IMR-90 (cell line): ENCODE measurements at regions not wholly inside any gene's neighbourhood (a gene's known extent, or its start where the extent isn't known, plus 50 kb on each side); places are given as distances from the start of the nearest gene placed in this dataset.

Experiments
- ATAC-seq: fragments of 200-7000 bp; cut with Tn5 transposase; 2 replicates; pipeline ENCODE4 v1.9.1; 2020; ENCODE audit warnings: low read depth, mild to moderate bottlenecking, moderate library complexity
- BruUV-seq: library from RNA; stranded (reverse); fragments of 400-500 nt; replicated peaks from 2 replicates; lab custom pipeline; 2021; lab: Mats Ljungman, UMichigan
- CTCF ChIA-PET: fragments of 300-600 bp; formaldehyde crosslinking; extraction: SDS; loops from one replicate; lab custom pipeline; 2021; ENCODE audit warnings: antibody characterized with exemption; lab: Yijun Ruan, JAX
- POLR2A ChIA-PET: fragments of 300-600 bp; sonication (Branson Sonifier 250); formaldehyde crosslinking; loops from one replicate; lab custom pipeline; 2022; ENCODE audit warnings: antibody characterized with exemption; ENCODE audit not compliant: unreplicated experiment; lab: Charles Lee
- DNase-seq: peaks from one replicate; pipeline ENCODE4 v3.0.0; 2013
- H2AFZ ChIP-seq: replicated peaks from 2 replicates; pipeline ENCODE3; 2013; ENCODE audit warnings: low read length, mild to moderate bottlenecking; ENCODE audit not compliant: poor library complexity
- H2AK5ac ChIP-seq: 2 replicates; pipeline ENCODE4 v1.6.1; 2013; ENCODE audit warnings: low read depth, low read length, inconsistent platforms
- H2AK9ac ChIP-seq: replicated peaks from 2 replicates; pipeline ENCODE3; 2013; ENCODE audit warnings: mild to moderate bottlenecking, low read depth, low read length, moderate library complexity; ENCODE audit not compliant: poor library complexity
- H2BK120ac ChIP-seq: 2 replicates; pipeline ENCODE4 v1.6.1; 2013; ENCODE audit warnings: low read depth, low read length, inconsistent platforms
- H2BK15ac ChIP-seq: 3 replicates; pipeline ENCODE4 v1.6.1; 2013; ENCODE audit warnings: low read depth, low read length, inconsistent platforms
- H2BK20ac ChIP-seq: 2 replicates; pipeline ENCODE4 v1.6.1; 2013; ENCODE audit warnings: low read depth, mild to moderate bottlenecking, inconsistent platforms, low read length, moderate library complexity
- H2BK5ac ChIP-seq: 2 replicates; pipeline ENCODE4 v1.6.1; 2013; ENCODE audit warnings: mild to moderate bottlenecking, low read depth, low read length, inconsistent platforms; ENCODE audit not compliant: poor library complexity, severe bottlenecking
- H3K14ac ChIP-seq: replicated peaks from 2 replicates; pipeline ENCODE4 v1.6.1; 2013; ENCODE audit warnings: low read depth, low read length, inconsistent platforms
- H3K18ac ChIP-seq: 2 replicates; pipeline ENCODE4 v1.6.1; 2013; ENCODE audit warnings: low read depth, low read length, control low read depth
- H3K23ac ChIP-seq: 2 replicates; pipeline ENCODE4 v1.6.1; 2013; ENCODE audit warnings: low read depth, low read length, inconsistent platforms
- H3K27ac ChIP-seq: 2 replicates; pipeline ENCODE4 v1.5.1; 2013; ENCODE audit warnings: mild to moderate bottlenecking, control low read depth, low read length; ENCODE audit not compliant: insufficient read depth
- H3K27me3 ChIP-seq: 2 replicates; pipeline ENCODE4 v1.6.1; 2013; ENCODE audit warnings: low read length; ENCODE audit not compliant: control insufficient read depth, insufficient read depth
- H3K36me3 ChIP-seq: 2 replicates; pipeline ENCODE4 v1.6.1; 2013; ENCODE audit warnings: low read length, mixed read lengths; ENCODE audit not compliant: control insufficient read depth, insufficient read depth
- H3K4ac ChIP-seq: 2 replicates; pipeline ENCODE4 v1.6.1; 2013; ENCODE audit warnings: low read depth, low read length, inconsistent platforms
- H3K4me1 ChIP-seq: 2 replicates; pipeline ENCODE4 v1.6.1; 2013; ENCODE audit warnings: low read length, mixed read lengths; ENCODE audit not compliant: control insufficient read depth, insufficient read depth
- H3K4me2 ChIP-seq: 2 replicates; pipeline ENCODE4 v1.6.1; 2013; ENCODE audit warnings: low read depth, mild to moderate bottlenecking, control low read depth, low read length, moderate library complexity
- H3K4me3 ChIP-seq: 2 replicates; pipeline ENCODE4 v1.5.1; 2013; ENCODE audit warnings: low read depth, mild to moderate bottlenecking, control low read depth, low read length, moderate library complexity; ENCODE audit not compliant: insufficient read depth
- H3K56ac ChIP-seq: 2 replicates; pipeline ENCODE4 v1.6.1; 2013; ENCODE audit warnings: low read length, inconsistent platforms; ENCODE audit not compliant: insufficient read depth; ENCODE audit errors: extremely low read depth
- H3K79me1 ChIP-seq, 2 experiments: 2 replicates each; pipeline ENCODE4 v1.6.1; 2013; ENCODE audit warnings: low read length in 2 of 2, inconsistent platforms in 1 of 2, low read depth in 1 of 2
- H3K9ac ChIP-seq: 2 replicates; pipeline ENCODE4 v1.6.1; 2013; ENCODE audit warnings: low read depth, low read length, control low read depth
- H3K9me1 ChIP-seq: 2 replicates; pipeline ENCODE4 v1.6.1; 2013; ENCODE audit warnings: low read length, inconsistent platforms; ENCODE audit not compliant: insufficient read depth
- H3K9me3 ChIP-seq: 2 replicates; pipeline ENCODE4 v1.6.1; 2013; ENCODE audit warnings: low read length; ENCODE audit not compliant: control insufficient read depth, insufficient read depth
- H4K20me1 ChIP-seq: 2 replicates; pipeline ENCODE4 v1.6.1; 2013; ENCODE audit warnings: low read length, inconsistent platforms; ENCODE audit not compliant: insufficient read depth
- H4K5ac ChIP-seq: 2 replicates; pipeline ENCODE4 v1.6.1; 2013; ENCODE audit warnings: mild to moderate bottlenecking, low read depth, low read length, control low read depth
- H4K8ac ChIP-seq, 2 experiments: 2 replicates each; pipeline ENCODE4 v1.6.1; 2013; ENCODE audit warnings: low read depth in 2 of 2, low read length in 2 of 2, control low read depth in 1 of 2, inconsistent platforms in 1 of 2
- H4K91ac ChIP-seq: 2 replicates; pipeline ENCODE4 v1.6.1; 2013; ENCODE audit warnings: low read depth, low read length, inconsistent platforms; ENCODE audit not compliant: insufficient read depth
- BHLHE40 ChIP-seq: fragments of 150-350 bp; IDR thresholded peaks from 2 replicates; pipeline ENCODE4 v1.6.1; 2016; ENCODE audit warnings: mild to moderate bottlenecking, low read depth, low read length
- CHD1 ChIP-seq: IDR thresholded peaks from 2 replicates; pipeline ENCODE4 v1.6.1; 2012; ENCODE audit warnings: low read depth, low read length, improper control_type of control experiment
- FOS ChIP-seq: fragments of 150-350 bp; IDR thresholded peaks from 2 replicates; pipeline ENCODE4 v1.6.1; 2016; ENCODE audit warnings: low read depth, low read length
- MAFK ChIP-seq: IDR thresholded peaks from 2 replicates; pipeline ENCODE4 v1.6.1; 2012; ENCODE audit warnings: low read depth, low read length, improper control_type of control experiment
- MAZ ChIP-seq: IDR thresholded peaks from 2 replicates; pipeline ENCODE4 v1.6.1; 2012; ENCODE audit warnings: low read depth, mild to moderate bottlenecking, low read length, improper control_type of control experiment, moderate library complexity, borderline replicate concordance
- MXI1 ChIP-seq: IDR thresholded peaks from 2 replicates; pipeline ENCODE4 v1.6.1; 2012; ENCODE audit warnings: low read depth, mild to moderate bottlenecking, low read length, moderate library complexity, borderline replicate concordance
- NFE2L2 ChIP-seq: fragments of 150-350 bp; IDR thresholded peaks from 2 replicates; pipeline ENCODE4 v1.6.1; 2016; ENCODE audit warnings: low read depth, mild to moderate bottlenecking, low read length
- RAD21 ChIP-seq: IDR thresholded peaks from 2 replicates; pipeline ENCODE4 v1.6.1; 2012; ENCODE audit warnings: low read length, improper control_type of control experiment
- RFX5 ChIP-seq: IDR thresholded peaks from 2 replicates; pipeline ENCODE4 v1.8.0; 2012; ENCODE audit warnings: low read depth, mild to moderate bottlenecking, low read length, moderate library complexity
- SMC3 ChIP-seq: fragments of 150-350 bp; IDR thresholded peaks from 2 replicates; pipeline ENCODE4 v1.6.1; 2016; ENCODE audit warnings: low read depth, mild to moderate bottlenecking, antibody characterized with exemption, low read length, moderate library complexity
- USF2 ChIP-seq: fragments of 150-350 bp; IDR thresholded peaks from 2 replicates; pipeline ENCODE4 v1.6.1; 2017; ENCODE audit warnings: mild to moderate bottlenecking, antibody characterized with exemption, low read length, low read depth
- WGBS, 2 experiments: methylation state at CpG; one replicate each; pipeline versions ENCODE4 v1.1.5 to v1.1.7; 2013; ENCODE audit warnings: missing lambda C conversion rate in 2 of 2; ENCODE audit not compliant: insufficient read length in 1 of 2; ENCODE audit errors: extremely low coverage in 2 of 2; 5-methylcytosine and 5-hydroxymethylcytosine counted together
- dilution Hi-C: fragments of 300-500 bp; cut with HindIII; formaldehyde crosslinking; loops from one replicate; pipeline ENCODE4 v1.14.3; 2018; ENCODE audit warnings: low sequenced_read_pairs; ENCODE audit not compliant: unreplicated experiment
- in situ Hi-C: fragments of 300-500 bp; cut with MboI; formaldehyde crosslinking; loops from 3 replicates; pipeline ENCODE4 v1.14.3; 2019; ENCODE audit warnings: low sequenced_read_pairs, inconsistent platforms, mixed read lengths
- intact Hi-C: fragments of 100-400 bp; cut with micrococcal nuclease; formaldehyde crosslinking; loops from 2 replicates; pipeline ENCODE4 v1.10.0; 2022

DNA sequence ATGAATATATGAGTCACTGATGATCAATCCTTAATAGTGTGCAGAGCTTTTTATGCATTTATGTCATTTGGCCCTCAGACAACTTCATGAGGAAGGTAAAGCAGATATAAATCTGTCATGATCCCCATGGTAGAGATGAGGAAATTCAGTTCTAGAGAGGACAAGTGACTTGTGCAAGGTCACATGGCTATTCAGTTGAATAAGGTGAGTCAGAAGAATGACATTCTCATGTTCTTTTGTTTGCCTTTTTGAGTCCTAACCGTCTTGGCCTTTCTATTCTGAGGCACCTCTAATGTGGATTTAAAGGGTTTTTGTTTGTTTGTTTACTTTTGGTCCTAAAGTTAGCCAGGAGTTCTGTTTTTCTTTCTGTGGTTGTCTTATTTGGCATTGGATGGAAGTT, 116.2 kb upstream of the ELAC2 start:
- Histone ChIP-seq H2BK20ac (no peak overlapping the region), H3K4me2 (no peak overlapping the region), H3K27me3 (peaks cover 4% of the 10 kb centered on the region; the same call in 1 of the 2 replicates), H3K4me3 (no peak overlapping the region), H3K4me1 (no peaks in the 10 kb centered on the region), H3K9me1 (no peaks in the 10 kb centered on the region), H4K5ac (no peak overlapping the region), H3K23ac (no peak overlapping the region), H3K27ac (no peak overlapping the region), H3K36me3 (no peaks in the 10 kb centered on the region), H3K9ac (no peak overlapping the region), H2AK9ac (no peak overlapping the region), H3K14ac (no peak overlapping the region), H2AFZ (no peak overlapping the region), H2BK120ac (no peak overlapping the region), H2BK5ac (no peak overlapping the region), H3K18ac (no peak overlapping the region), H3K9me3 (no peaks in the 10 kb centered on the region), H3K4ac (no peak overlapping the region), H3K56ac (no peak overlapping the region), H4K91ac (no peak overlapping the region), H4K8ac (no peak overlapping the region), H4K20me1 (no peaks in the 10 kb centered on the region), H2AK5ac (no peak overlapping the region), H3K79me1 (no peaks in the 10 kb centered on the region), H2BK15ac (no peak overlapping the region)
- TF ChIP-seq RAD21 (no peak), USF2 (no peak), RFX5 (no peak), MAZ (no peak), CHD1 (no peak), SMC3 (no peak), FOS (no peak), BHLHE40 (no peak), MXI1 (no peak), MAFK (no peak), NFE2L2 (no peak)
- intact Hi-C loops = no loop called here
- no TSS peak for BruUV-seq
- in situ Hi-C loops = no loop called here
- POLR2A ChIA-PET = no interaction called here
- CTCF ChIA-PET = no interaction called here
- ATAC-seq (no peak), DNase-seq (no peak)
- dilution Hi-C loops = no loop called here
- 20% methylated on average over 1 of the region's 1 CpG; no CpG with 5 or more reads in 1 of the 2 experiments for WGBS, 2 experiments
